IPS-20b (cell line): ENCODE measurements at regions not wholly inside any gene's neighbourhood (a gene's known extent, or its start where the extent isn't known, plus 50 kb on each side); places are given as distances from the start of the nearest gene placed in this dataset.
"Not testable (repeated sequence)": the region's sequence is repeated elsewhere in the genome, so short reads cannot be mapped to it uniquely, and the experiment has no call there.

Experiments used
- H3K27ac ChIP-seq: one replicate; pipeline ENCODE4 v1.5.1; 2013; ENCODE audit warnings: low read length
- H3K27me3 ChIP-seq: 2 replicates; pipeline ENCODE4 v1.6.1; 2013; ENCODE audit warnings: mild to moderate bottlenecking, low read length, inconsistent platforms; ENCODE audit not compliant: insufficient read depth
- H3K36me3 ChIP-seq: 2 replicates; pipeline ENCODE4 v1.6.1; 2013; ENCODE audit warnings: low read depth, mild to moderate bottlenecking, inconsistent platforms, low read length, moderate library complexity; ENCODE audit not compliant: insufficient read depth
- H3K4me1 ChIP-seq: 2 replicates; pipeline ENCODE4 v1.6.1; 2013; ENCODE audit warnings: mild to moderate bottlenecking, control low read depth, inconsistent platforms, low read length, moderate library complexity; ENCODE audit not compliant: insufficient read depth
- H3K4me3 ChIP-seq: 2 replicates; pipeline ENCODE4 v1.5.1; 2013; ENCODE audit warnings: mild to moderate bottlenecking, low read length, inconsistent platforms
- H3K9ac ChIP-seq: 2 replicates; pipeline ENCODE4 v1.6.1; 2013; ENCODE audit warnings: low read depth, mild to moderate bottlenecking, inconsistent platforms, low read length, moderate library complexity
- H3K9me3 ChIP-seq: 2 replicates; pipeline ENCODE4 v1.6.1; 2013; ENCODE audit warnings: mild to moderate bottlenecking, low read depth, low read length, inconsistent platforms; ENCODE audit not compliant: insufficient read depth

DNA sequence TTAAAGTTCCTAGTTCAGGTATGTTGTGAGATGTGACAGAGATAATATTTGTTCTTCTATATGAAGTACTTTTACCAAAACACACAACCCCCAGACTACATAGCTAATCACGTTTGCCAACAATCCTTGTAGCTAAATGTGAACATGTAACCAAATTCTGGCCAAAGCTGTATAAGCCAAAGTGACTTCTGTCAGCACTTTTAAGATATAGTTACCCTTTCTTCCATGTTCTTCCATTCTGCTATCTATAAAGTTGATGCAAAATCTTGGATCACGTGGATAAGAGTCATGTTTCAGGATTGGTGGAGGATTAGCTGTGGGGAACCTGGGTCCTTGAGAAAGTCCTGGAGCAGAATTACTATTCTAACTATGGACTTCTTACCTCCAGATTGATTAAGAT, 1366.6 kb downstream of the FSCB start:
- Histone ChIP-seq H3K27ac (no peak overlapping the region), H3K9ac (no peak overlapping the region), H3K27me3 (no peaks in the 10 kb centered on the region), H3K4me1 (no peaks in the 10 kb centered on the region), H3K9me3 (peaks cover 8% of the 10 kb centered on the region; the same call in 1 of the 2 replicates), H3K4me3 (no peak overlapping the region), H3K36me3 (no peaks in the 10 kb centered on the region)

DNA sequence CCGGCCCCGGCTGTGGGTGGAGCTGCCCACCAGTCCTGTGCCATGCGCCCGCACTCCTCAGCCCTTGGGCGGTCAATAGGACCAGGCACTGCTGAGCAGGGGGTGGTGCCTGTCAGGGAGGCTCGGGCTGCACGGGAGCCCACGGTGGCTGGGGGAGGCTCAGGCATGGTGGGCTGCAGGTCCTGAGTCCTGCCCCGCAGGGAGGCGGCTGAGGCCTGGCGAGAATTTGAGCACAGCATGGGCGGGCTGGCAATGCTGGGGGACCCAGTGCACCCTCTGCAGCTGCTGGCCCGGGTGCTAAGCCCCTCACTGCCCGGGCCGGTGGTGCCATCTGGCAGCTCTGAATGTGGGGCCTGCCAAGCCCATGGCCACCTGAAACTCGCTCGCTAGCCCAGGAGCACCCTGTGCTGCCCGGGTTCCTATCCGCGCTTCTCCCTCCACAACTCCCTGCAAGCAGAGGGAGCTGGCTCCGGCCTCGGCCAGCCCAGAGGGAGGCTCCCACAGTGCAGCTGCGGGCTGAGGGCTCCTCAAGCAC, 1371.1 kb downstream of the FSCB start:
- H3K27me3 ChIP-seq, result no peaks in the 10 kb centered on the region
- H3K4me1 ChIP-seq, result no peaks in the 10 kb centered on the region
- peaks cover 15% of the 10 kb centered on the region; the same call in 1 of the 2 replicates for H3K9me3 ChIP-seq
- H3K9ac ChIP-seq, result no peak overlapping the region
- H3K36me3 ChIP-seq, result no peaks in the 10 kb centered on the region
- no peak overlapping the region for H3K4me3 ChIP-seq
- no peak overlapping the region for H3K27ac ChIP-seq

DNA sequence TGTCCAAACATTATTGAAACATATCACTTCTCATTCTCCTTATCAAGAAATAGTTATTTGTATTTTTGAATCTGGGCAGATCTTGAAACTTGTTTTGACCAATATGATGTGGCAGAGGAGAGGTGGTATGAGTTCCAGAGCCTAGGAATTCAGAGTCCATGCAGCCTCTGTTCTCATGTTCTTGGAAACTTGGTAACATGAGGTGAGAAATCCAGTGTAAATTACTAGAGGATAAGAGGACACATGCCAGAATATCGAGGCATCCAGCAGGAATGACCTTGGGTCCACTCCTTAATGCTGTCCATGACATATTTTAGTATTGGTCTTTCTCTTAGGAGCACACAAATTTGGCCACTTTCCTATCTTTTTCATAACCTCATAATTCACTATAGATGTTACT, 1374.6 kb downstream of the FSCB start:
- Histone ChIP-seq H3K9ac (no peak overlapping the region), H3K36me3 (no peaks in the 10 kb centered on the region), H3K4me1 (no peaks in the 10 kb centered on the region), H3K27ac (no peak overlapping the region), H3K27me3 (no peaks in the 10 kb centered on the region), H3K9me3 (peaks cover 15% of the 10 kb centered on the region; the same call in 1 of the 2 replicates), H3K4me3 (no peak overlapping the region)

DNA sequence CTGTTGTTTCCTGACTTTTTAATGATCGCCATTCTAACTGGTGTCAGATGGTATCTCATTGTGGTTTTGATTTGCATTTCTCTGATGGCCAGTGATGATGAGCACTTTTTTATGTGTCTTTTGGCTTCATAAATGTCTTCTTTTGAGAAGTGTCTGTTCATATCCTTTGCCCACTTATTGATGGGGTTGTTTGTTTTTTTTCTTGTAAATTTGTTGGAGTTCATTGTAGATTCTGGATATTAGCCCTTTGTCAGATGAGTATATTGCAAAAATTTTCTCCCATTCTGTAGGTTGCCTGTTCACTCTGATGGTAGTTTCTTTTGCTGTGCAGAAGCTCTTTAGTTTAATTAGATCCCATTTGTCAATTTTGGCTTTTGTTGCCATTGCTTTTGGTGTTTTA, 1378.7 kb downstream of the FSCB start:
- not testable (repeated sequence) for H3K27me3 ChIP-seq, H3K9ac ChIP-seq, H3K9me3 ChIP-seq, H3K4me3 ChIP-seq, H3K36me3 ChIP-seq, H3K27ac ChIP-seq, H3K4me1 ChIP-seq

DNA sequence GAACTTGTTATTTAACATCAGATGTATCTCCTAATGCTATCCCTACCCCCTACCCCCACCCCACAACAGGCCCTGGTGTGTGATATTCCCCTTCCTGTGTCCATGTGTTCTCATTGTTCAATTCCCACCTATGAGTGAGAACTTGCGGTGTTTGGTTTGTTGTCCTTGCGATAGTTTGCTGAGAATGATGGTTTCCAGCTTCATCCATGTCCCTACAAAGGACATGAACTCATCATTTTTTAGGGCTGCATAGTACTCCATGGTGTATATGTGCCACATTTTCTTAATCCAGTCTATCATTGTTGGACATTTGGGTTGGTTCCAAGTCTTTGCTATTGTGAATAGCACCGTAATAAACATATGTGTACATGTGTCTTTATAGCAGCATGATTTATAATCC, 1379.2 kb downstream of the FSCB start:
- not testable (repeated sequence) for H3K36me3 ChIP-seq, H3K27ac ChIP-seq, H3K9ac ChIP-seq, H3K4me3 ChIP-seq, H3K4me1 ChIP-seq, H3K27me3 ChIP-seq, H3K9me3 ChIP-seq

DNA sequence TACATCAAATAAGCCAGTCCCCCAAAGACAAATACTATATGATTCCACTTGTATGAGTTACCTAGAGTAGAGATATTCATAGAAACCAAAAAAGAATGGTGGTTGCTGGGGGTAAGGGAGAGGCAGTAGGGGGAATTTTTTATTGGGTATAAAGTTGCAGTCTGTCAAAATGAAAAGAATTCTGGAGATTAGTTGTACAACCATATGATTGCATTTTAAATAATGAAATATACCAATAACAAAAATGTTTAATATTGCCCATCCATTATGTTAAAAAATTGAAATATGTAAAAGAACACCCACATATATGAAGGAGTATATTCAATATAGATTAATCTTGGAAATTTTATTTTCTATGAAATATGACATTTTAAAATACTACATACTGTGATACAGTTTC, 1383.5 kb downstream of the FSCB start:
- Histone ChIP-seq H3K4me3 (no peak overlapping the region), H3K27me3 (no peaks in the 10 kb centered on the region), H3K9me3 (peaks cover 29% of the 10 kb centered on the region), H3K36me3 (no peaks in the 10 kb centered on the region), H3K27ac (no peak overlapping the region), H3K9ac (no peak overlapping the region), H3K4me1 (no peaks in the 10 kb centered on the region)

DNA sequence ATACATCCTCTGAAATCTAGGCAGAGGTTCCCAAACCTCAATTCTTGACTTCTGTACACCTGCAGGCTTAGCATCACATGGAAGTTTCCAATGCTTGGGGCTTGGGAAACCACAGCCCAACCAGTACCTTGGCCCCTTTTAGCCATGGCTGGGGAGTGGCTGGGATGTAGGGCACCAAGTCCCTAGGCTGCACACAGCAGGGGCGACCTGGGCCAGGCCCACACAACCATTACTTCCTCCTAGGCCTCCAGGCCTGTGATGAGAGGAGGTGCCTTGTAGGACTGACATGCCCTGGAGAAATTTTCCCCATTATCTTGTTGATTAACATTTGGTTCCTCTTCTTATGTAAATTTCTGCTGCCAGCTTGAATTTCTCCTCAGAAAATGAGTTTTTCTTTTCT, 1387.4 kb downstream of the FSCB start:
- peaks cover 39% of the 10 kb centered on the region for H3K9me3 ChIP-seq
- no peaks in the 10 kb centered on the region for H3K4me1 ChIP-seq
- no peaks in the 10 kb centered on the region for H3K27me3 ChIP-seq
- no peak overlapping the region for H3K27ac ChIP-seq
- H3K4me3 ChIP-seq, result no peak overlapping the region
- H3K36me3 ChIP-seq, result no peaks in the 10 kb centered on the region
- H3K9ac ChIP-seq, result no peak overlapping the region

DNA sequence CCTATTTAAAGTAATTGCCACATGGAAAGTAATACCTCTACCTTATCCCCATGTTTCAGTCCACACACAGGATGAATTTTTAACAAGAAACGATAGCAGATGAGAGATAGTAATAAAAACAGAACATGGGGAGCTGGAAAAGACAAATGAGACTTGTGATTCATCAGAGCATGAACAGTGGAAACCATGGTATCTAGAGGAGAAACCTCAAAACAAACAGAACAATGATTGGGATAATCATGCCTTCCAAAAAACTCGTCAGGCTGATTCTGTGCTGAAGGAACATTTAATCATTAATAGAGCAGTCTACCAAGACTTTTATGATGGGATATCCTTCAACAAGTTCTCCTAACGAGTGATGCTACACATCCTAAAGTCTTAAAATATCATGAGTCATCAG, 1390.7 kb downstream of the FSCB start:
- Histone ChIP-seq H3K36me3 (no peaks in the 10 kb centered on the region), H3K27me3 (no peaks in the 10 kb centered on the region), H3K27ac (no peak overlapping the region), H3K9ac (no peak overlapping the region), H3K4me1 (no peaks in the 10 kb centered on the region), H3K9me3 (peaks cover 39% of the 10 kb centered on the region), H3K4me3 (no peak overlapping the region)

DNA sequence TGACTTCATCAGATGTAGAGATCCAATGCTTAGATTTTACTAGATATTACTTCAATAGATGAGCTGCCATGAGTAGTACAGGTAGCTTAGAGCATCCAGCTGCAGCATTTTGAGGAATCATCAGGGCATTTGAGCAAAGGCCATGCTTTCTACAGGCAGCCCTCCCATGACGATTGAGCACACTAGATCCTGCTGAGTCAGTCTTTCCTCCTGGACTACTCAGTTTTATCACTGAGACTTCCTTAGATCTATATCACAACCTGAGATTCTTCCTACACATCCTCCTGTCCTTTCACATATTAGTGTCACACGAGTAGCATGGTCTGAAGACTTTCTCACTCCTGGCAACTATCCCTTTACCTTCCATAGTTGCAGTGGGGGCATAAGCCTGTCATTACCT, 1401.8 kb downstream of the FSCB start:
- Histone ChIP-seq H3K9ac (no peak overlapping the region), H3K9me3 (no peaks in the 10 kb centered on the region), H3K36me3 (no peaks in the 10 kb centered on the region), H3K27me3 (no peaks in the 10 kb centered on the region), H3K27ac (no peak overlapping the region), H3K4me3 (no peak overlapping the region), H3K4me1 (no peaks in the 10 kb centered on the region)

DNA sequence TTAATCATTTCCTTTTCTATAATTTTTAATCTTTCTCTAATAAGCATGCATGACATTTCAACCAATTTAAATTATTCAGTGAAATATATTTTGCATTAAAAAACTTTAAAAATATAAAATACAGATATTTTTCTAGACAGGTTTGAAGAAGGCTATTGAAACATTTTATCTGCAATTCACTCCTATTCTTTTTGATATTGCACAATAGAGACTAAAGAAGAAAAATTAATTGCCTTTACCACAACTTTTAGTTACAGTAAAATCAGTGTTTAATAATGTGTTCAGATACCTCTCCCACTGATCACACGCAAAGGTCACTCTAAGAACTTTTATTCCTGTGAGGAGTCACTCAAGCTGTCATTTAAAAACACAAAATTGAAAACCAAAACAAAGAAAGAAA, 1416.7 kb downstream of the FSCB start:
- no peaks in the 10 kb centered on the region for H3K36me3 ChIP-seq
- H3K4me1 ChIP-seq, result no peaks in the 10 kb centered on the region
- no peak overlapping the region for H3K4me3 ChIP-seq
- no peaks in the 10 kb centered on the region for H3K9me3 ChIP-seq
- no peak overlapping the region for H3K9ac ChIP-seq
- H3K27ac ChIP-seq, result no peak overlapping the region
- no peaks in the 10 kb centered on the region for H3K27me3 ChIP-seq

DNA sequence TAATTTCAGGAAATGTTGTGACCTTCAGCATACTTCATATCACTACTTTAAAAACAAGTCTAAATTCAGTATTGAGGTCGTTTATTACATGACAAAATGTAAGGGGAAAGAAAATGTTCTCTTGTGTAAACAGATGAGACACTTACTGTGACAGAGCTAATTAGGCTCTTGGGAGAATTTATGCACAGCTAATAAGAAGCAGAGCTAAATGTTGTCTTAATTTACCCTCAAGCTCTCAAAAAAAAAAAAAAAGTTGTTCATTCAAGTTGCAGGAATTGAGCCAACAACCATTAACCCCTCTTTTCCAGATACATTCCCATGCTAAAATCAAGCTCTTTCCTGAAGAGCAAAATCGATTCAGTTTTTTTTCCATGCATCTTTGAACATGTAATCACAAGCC, 1419.4 kb downstream of the FSCB start:
- Histone ChIP-seq H3K4me3 (no peak overlapping the region), H3K9me3 (no peaks in the 10 kb centered on the region), H3K36me3 (no peaks in the 10 kb centered on the region), H3K9ac (no peak overlapping the region), H3K27me3 (no peaks in the 10 kb centered on the region), H3K27ac (no peak overlapping the region), H3K4me1 (no peaks in the 10 kb centered on the region)

DNA sequence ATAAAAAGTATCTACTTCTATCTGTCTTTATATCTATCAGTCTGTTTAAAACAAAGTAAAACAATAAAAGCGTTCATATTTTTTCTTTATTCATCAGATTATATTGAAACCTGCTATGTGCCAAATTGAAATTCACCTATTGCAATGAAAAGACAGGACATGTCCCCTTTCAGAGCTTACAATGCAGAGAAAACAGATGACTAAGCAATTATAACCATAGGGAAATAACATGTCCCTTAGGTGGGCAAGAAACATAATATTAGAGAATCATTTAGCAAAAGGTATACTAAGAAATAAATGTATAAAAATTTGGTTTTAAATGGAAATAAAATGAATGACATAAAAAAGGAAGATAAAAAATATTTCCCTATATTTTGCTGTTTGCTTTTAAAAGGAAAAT, 1421.3 kb downstream of the FSCB start:
- Histone ChIP-seq H3K4me3 (no peak overlapping the region), H3K9me3 (no peaks in the 10 kb centered on the region), H3K4me1 (no peaks in the 10 kb centered on the region), H3K36me3 (no peaks in the 10 kb centered on the region), H3K27me3 (no peaks in the 10 kb centered on the region), H3K9ac (no peak overlapping the region), H3K27ac (no peak overlapping the region)

DNA sequence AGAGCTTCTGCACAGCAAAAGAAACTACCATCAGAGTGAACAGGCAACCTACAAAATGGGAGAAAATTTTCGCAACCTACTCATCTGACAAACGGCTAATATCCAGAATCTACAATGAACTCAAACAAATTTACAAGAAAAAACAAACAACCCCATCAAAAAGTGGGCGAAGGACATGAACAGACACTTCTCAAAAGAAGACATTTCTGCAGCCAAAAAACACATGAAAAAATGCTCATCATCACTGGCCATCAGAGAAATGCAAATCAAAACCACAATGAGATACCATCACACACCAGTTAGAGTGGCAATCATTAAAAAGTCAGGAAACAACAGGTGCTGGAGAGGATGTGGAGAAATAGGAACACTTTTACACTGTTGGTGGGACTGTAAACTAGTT, 1439.7 kb downstream of the FSCB start:
- H3K4me3 ChIP-seq, H3K9ac ChIP-seq, H3K4me1 ChIP-seq, H3K36me3 ChIP-seq, H3K27me3 ChIP-seq, H3K9me3 ChIP-seq, H3K27ac ChIP-seq: not testable (repeated sequence)
